ENCODE measurements at regions not wholly inside any gene's neighbourhood (a gene's known extent, or its start where the extent isn't known, plus 50 kb on each side); places are given as distances from the start of the nearest gene placed in this dataset.

GRCh38 chr5:96506376-96506775, 73.3 kb upstream of the PCSK1 start:
- peak overlapping the region in 1 of 3 experiments; percentile 37; a peak in 1 of 7 replicates for H3K27ac Mint-ChIP-seq
- Histone ChIP-seq H2BK120ac (ENCODE audit: low read depth, low read length, poor library complexity, severe bottlenecking) (no peak overlapping the region), H3K4ac (ENCODE audit: low read depth, low read length) (no peak overlapping the region), H4K5ac (ENCODE audit: insufficient read length, low read depth, low read length) (no peak overlapping the region), H2BK5ac (ENCODE audit: insufficient read length, low read length) (no peak overlapping the region), H3K79me1 (ENCODE audit: insufficient read depth, low read depth, low read length, poor library complexity, severe bottlenecking) (no peaks in the 10 kb centered on the region), H2BK12ac (ENCODE audit: insufficient read length, low read depth, low read length) (no peak overlapping the region), H3K4me1 (ENCODE audit: insufficient read depth, low read length) (no peaks in the 10 kb centered on the region), H3K14ac (ENCODE audit: insufficient read depth, low read length) (no peak overlapping the region), H4K91ac (ENCODE audit: insufficient read length, low read depth, low read length) (no peak overlapping the region), H3K4me2 (ENCODE audit: insufficient read depth, insufficient read length, low read length) (no peak overlapping the region), H3T11ph (ENCODE audit: low read length) (no peak overlapping the region), H4K20me1 (ENCODE audit: control insufficient read depth, insufficient read depth, insufficient read length) (no peaks in the 10 kb centered on the region), H3K79me2 (ENCODE audit: insufficient read depth, low read length) (no peaks in the 10 kb centered on the region), H3K23me2 (ENCODE audit: insufficient read length, low read depth, low read length, poor library complexity, severe bottlenecking) (no peaks in the 10 kb centered on the region), H2BK15ac (ENCODE audit: low read depth, low read length) (no peak overlapping the region), H3K56ac (ENCODE audit: insufficient read length, low read depth, low read length) (no peak overlapping the region), H3K23ac (ENCODE audit: insufficient read length, low read depth, low read length) (no peak overlapping the region), H2AK5ac (ENCODE audit: insufficient read length, low read length) (no peak overlapping the region), H2AFZ (ENCODE audit: low read length) (no peak overlapping the region), H3K18ac (ENCODE audit: insufficient read length, low read depth, low read length) (no peak overlapping the region), H2BK20ac (ENCODE audit: low read depth, low read length, poor library complexity, severe bottlenecking) (no peak overlapping the region), H3K9ac (ENCODE audit: extremely low read depth, insufficient read length, low read length) (no peak overlapping the region), H4K8ac (replicated peaks; ENCODE audit: insufficient read length, low read depth, low read length) (no peak overlapping the region), H3K27me3 (ENCODE audit: insufficient read depth, low read length) (no peaks in the 10 kb centered on the region), H3K27ac (ENCODE audit: insufficient read length, low read depth, low read length) (no peak overlapping the region), H3K9me3 (ENCODE audit: control insufficient read depth, low read depth, low read length) (no peaks in the 10 kb centered on the region)
- no peak for TF ChIP-seq CTCF (conservative IDR thresholded peaks at IDR 0.05)
- peaks cover 8 to 16% of the 10 kb centered on the region in 2 experiments for H3K4me1 Mint-ChIP-seq
- H3K36me3 Mint-ChIP-seq (ENCODE audit: insufficient read depth in 1 of 3, low read depth in 3 of 3): no peaks in the 10 kb centered on the region
- no CpG with 5 or more reads among the region's 1 CpG for WGBS (ENCODE audit: extremely low coverage, insufficient read length, low lambda C conversion rate)
- no peaks in the 10 kb centered on the region for H3K9me3 Mint-ChIP-seq
- no peak for DNase-seq
- no peak overlapping the region for H3K4me3 Mint-ChIP-seq
- H3K27me3 Mint-ChIP-seq (ENCODE audit: low read depth): no peaks in the 10 kb centered on the region

Measured in H9 (cell line).